Omental fat pad (tissue), 3 donors: ENCODE measurements at regions not wholly inside any gene's neighbourhood (a gene's known extent, or its start where the extent isn't known, plus 50 kb on each side); places are given as distances from the start of the nearest gene placed in this dataset.

Experiments
- ATAC-seq: fragments of 150-250 bp; one replicate; pipeline ENCODE4 v1.9.1; 2016; ENCODE audit warnings: mild to moderate bottlenecking, moderate library complexity; ENCODE audit not compliant: low FRiP score
- DNase-seq: peaks from one replicate; pipeline ENCODE4 v3.0.0-alpha.2; 2019; ENCODE audit warnings: low spot score
- CTCF ChIP-seq, 3 donors: fragments of 450-650 bp; IDR thresholded peaks; one replicate each; pipeline ENCODE4 v1.5.1; 2016 to 2017; ENCODE audit warnings: antibody characterized with exemption in 3 of 3, mild to moderate bottlenecking in 3 of 3, moderate library complexity in 2 of 3

- ATAC-seq, result no peak
- TF ChIP-seq CTCF (IDR thresholded peaks at IDR 0.05), result no peak
These were observed 159.3 kb downstream of the DAD1 start for GRCh38 chr14:22429546-22430294.

GRCh38 chr14:22428700-22429291 lies 160.2 kb downstream of the DAD1 start:
- DNase-seq, result no peak
- peak; percentile 35 for ATAC-seq
- TF ChIP-seq CTCF (IDR thresholded peaks at IDR 0.05), result no peak

More at GRCh38 chr14:22429546-22430294, 159.3 kb downstream of the DAD1 start:
- no peak for DNase-seq

GRCh38 chr14:22427771-22428231 lies 161.2 kb downstream of the DAD1 start:
- ATAC-seq (peak; percentile 78), DNase-seq (no peak)

GRCh38 chr14:22426711-22427110 lies 162.3 kb downstream of the DAD1 start:
- no peak for DNase-seq
- no peak for TF ChIP-seq CTCF (IDR thresholded peaks at IDR 0.05)
- no peak for ATAC-seq

More at GRCh38 chr14:22427771-22428231, 161.2 kb downstream of the DAD1 start:
- no peak for TF ChIP-seq CTCF (IDR thresholded peaks at IDR 0.05)

- no peak for DNase-seq
- TF ChIP-seq CTCF (IDR thresholded peaks at IDR 0.05), result no peak
- ATAC-seq, result no peak
These were observed 165.1 kb downstream of the DAD1 start for GRCh38 chr14:22423958-22424357.

GRCh38 chr14:22422238-22422637 lies 166.8 kb downstream of the DAD1 start:
- TF ChIP-seq CTCF (IDR thresholded peaks at IDR 0.05), result no peak
- DNase-seq, result no peak
- ATAC-seq, result no peak
